ENCODE measurements at regions not wholly inside any gene's neighbourhood (a gene's known extent, or its start where the extent isn't known, plus 50 kb on each side); places are given as distances from the start of the nearest gene placed in this dataset.

DNA sequence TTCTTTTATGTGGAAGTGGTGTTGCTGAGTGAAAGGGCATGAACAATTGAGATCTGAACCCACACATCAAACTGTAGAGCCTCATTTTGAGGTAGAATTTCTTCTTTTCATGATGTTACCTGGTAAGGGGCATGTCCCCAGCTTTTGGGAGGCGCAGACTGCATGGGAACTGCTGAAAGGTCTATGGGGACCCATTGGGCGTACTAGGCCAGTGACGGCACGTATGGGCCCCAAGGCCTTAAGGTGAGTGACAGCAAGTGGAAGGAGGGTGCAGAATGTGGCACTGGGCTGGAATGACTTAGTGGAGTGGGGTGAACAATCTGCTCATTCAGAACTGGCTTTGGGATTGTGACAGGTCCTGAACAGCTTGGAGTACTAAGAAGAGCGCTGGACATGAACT, 123.6 kb upstream of the RGMA start:
- TF ChIP-seq, protein P1, sequence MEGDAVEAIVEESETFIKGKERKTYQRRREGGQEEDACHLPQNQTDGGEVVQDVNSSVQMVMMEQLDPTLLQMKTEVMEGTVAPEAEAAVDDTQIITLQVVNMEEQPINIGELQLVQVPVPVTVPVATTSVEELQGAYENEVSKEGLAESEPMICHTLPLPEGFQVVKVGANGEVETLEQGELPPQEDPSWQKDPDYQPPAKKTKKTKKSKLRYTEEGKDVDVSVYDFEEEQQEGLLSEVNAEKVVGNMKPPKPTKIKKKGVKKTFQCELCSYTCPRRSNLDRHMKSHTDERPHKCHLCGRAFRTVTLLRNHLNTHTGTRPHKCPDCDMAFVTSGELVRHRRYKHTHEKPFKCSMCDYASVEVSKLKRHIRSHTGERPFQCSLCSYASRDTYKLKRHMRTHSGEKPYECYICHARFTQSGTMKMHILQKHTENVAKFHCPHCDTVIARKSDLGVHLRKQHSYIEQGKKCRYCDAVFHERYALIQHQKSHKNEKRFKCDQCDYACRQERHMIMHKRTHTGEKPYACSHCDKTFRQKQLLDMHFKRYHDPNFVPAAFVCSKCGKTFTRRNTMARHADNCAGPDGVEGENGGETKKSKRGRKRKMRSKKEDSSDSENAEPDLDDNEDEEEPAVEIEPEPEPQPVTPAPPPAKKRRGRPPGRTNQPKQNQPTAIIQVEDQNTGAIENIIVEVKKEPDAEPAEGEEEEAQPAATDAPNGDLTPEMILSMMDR (IDR thresholded peaks at IDR 0.05; ENCODE audit: borderline replicate concordance, extremely low read depth, low read length, poor library complexity, severe bottlenecking) = no peak
- no peak for TF ChIP-seq EZH2 (IDR thresholded peaks at IDR 0.05; ENCODE audit: borderline replicate concordance, low read depth, low read length, severe bottlenecking)
